HepG2 (cell line): ENCODE measurements at regions not wholly inside any gene's neighbourhood (a gene's known extent, or its start where the extent isn't known, plus 50 kb on each side); places are given as distances from the start of the nearest gene placed in this dataset.
A peak's percentile ranks its signal among the peaks of the same experiment; 100 is the strongest.

ENCODE experiments used
- ATAC-seq: fragments of 200-7000 bp; cut with Tn5 transposase; 3 replicates; pipeline ENCODE4 v1.9.1; 2020; ENCODE audit warnings: mild to moderate bottlenecking, moderate library complexity
- BruUV-seq: library from RNA; stranded (reverse); fragments of 400-500 nt; replicated peaks from 2 replicates; lab custom pipeline; 2021; lab: Mats Ljungman, UMichigan
- CTCF ChIA-PET: fragments of 300-600 bp; formaldehyde crosslinking; extraction: SDS; loops from one replicate; lab custom pipeline; 2021; ENCODE audit warnings: low total read pairs, inconsistent platforms, low intra/inter-chr PET ratio; lab: Yijun Ruan, JAX
- POLR2A ChIA-PET: fragments of 350-600 bp; sonication (Branson Sonifier 250); formaldehyde crosslinking; loops from one replicate; lab custom pipeline; 2020; ENCODE audit warnings: antibody characterized with exemption, inconsistent platforms; lab: Yijun Ruan, JAX
- DNase-seq: peaks from one replicate; pipeline ENCODE4 v3.0.0-alpha.2; 2015; ENCODE audit warnings: low spot score
- FAIRE-seq: peaks from 3 replicates; lab custom pipeline; 2011; peaks lifted over from hg19 to GRCh38; lab: Jason Lieb, UNC
- H2AFZ ChIP-seq: one replicate; pipeline ENCODE4 v1.6.1; 2011; ENCODE audit warnings: low read length, inconsistent platforms
- H3K27ac ChIP-seq: fragments of 300-600 bp; 3 replicates; pipeline ENCODE4 v1.8.0; 2011; ENCODE audit warnings: mixed run types, mild to moderate bottlenecking, mixed read lengths, low read length, inconsistent platforms; ENCODE audit not compliant: insufficient read depth; ENCODE audit errors: extremely low read length
- H3K27me3 ChIP-seq, 2 experiments: fragments of 200-600 bp in 1 of 2; 2 replicates in 1 of 2; 3 replicates in 1 of 2; pipeline versions ENCODE4 v1.6.0 to v1.8.0; 2011; ENCODE audit warnings: low read length in 2 of 2, mild to moderate bottlenecking in 2 of 2, moderate library complexity in 2 of 2, inconsistent platforms in 1 of 2; ENCODE audit not compliant: insufficient read depth in 2 of 2, control insufficient read depth in 1 of 2
- H3K36me3 ChIP-seq, 2 experiments: fragments of 200-600 bp in 1 of 2; replicated peaks in 1 of 2; 2 replicates in 1 of 2; 3 replicates in 1 of 2; pipeline versions ENCODE4 v1.5.1 to v1.8.0; 2011; ENCODE audit warnings: low read length in 2 of 2, inconsistent platforms in 1 of 2; ENCODE audit not compliant: insufficient read depth in 2 of 2, control insufficient read depth in 1 of 2
- H3K4me1 ChIP-seq: 2 replicates; pipeline ENCODE4 v1.5.1; 2012; ENCODE audit warnings: low read length, inconsistent platforms; ENCODE audit not compliant: insufficient read depth
- H3K4me2 ChIP-seq: 2 replicates; pipeline ENCODE4 v1.6.0; 2011; ENCODE audit warnings: low read depth, low read length, inconsistent platforms
- H3K4me3 ChIP-seq, 3 experiments: fragments of 200-600 bp in 1 of 3; sonication (generic), shearing (Covaris generic) in 1 of 3; replicated peaks in 1 of 3; 2 replicates each; pipeline ENCODE4 v1.5.1; 2011 to 2016; ENCODE audit warnings: low read length in 3 of 3, inconsistent platforms in 2 of 3, low read depth in 2 of 3, mild to moderate bottlenecking in 2 of 3, control low read depth in 1 of 3, mixed read lengths in 1 of 3; ENCODE audit not compliant: insufficient read depth in 1 of 3
- H3K79me2 ChIP-seq: one replicate; pipeline ENCODE4 v1.6.1; 2011; ENCODE audit warnings: low read length, inconsistent platforms; ENCODE audit not compliant: insufficient read depth
- H3K9ac ChIP-seq: 2 replicates; pipeline ENCODE4 v1.6.0; 2011; ENCODE audit warnings: mild to moderate bottlenecking, low read depth, low read length, inconsistent platforms; ENCODE audit not compliant: insufficient read depth
- H3K9me3 ChIP-seq: 2 replicates; pipeline ENCODE4 v1.5.1; 2012; ENCODE audit warnings: mild to moderate bottlenecking, low read length
- H4K20me1 ChIP-seq: 2 replicates; pipeline ENCODE4 v1.6.0; 2011; ENCODE audit warnings: inconsistent platforms, mild to moderate bottlenecking, low read length, moderate library complexity; ENCODE audit not compliant: insufficient read depth
- BRD4 ChIP-seq: sonication (generic); formaldehyde crosslinking; IDR thresholded peaks from 2 replicates; pipeline ENCODE4 v1.4.0; 2020; ENCODE audit warnings: missing genetic modification reagents
- CBX2 ChIP-seq, 2 experiments: fragments of 200-600 bp in 1 of 2; sonication (generic); formaldehyde crosslinking in 1 of 2; IDR thresholded peaks; 2 replicates each; pipeline versions ENCODE4 v1.7.0 to v1.8.1; 2018 to 2022; ENCODE audit warnings: low read depth in 2 of 2, low read length in 1 of 2, mild to moderate bottlenecking in 1 of 2, missing genetic modification reagents in 1 of 2
- SKI ChIP-seq: fragments of 450-650 bp; IDR thresholded peaks from one replicate; pipeline ENCODE4 v1.6.1; 2018; ENCODE audit warnings: mild to moderate bottlenecking; ENCODE audit not compliant: partially characterized antibody
- TFAP4 ChIP-seq: sonication (generic); IDR thresholded peaks from 2 replicates; pipeline ENCODE4 v1.6.1; 2016; ENCODE audit warnings: low read depth, borderline replicate concordance
- ZBTB20 ChIP-seq: sonication (generic); formaldehyde crosslinking; IDR thresholded peaks from 2 replicates; pipeline ENCODE4 v1.8.1; 2023; ENCODE audit warnings: missing genetic modification reagents, low read depth, mild to moderate bottlenecking, borderline replicate concordance
- ZNF17 ChIP-seq: sonication (generic); formaldehyde crosslinking; IDR thresholded peaks from 2 replicates; pipeline ENCODE4 v1.5.0; 2020; ENCODE audit warnings: mild to moderate bottlenecking, missing genetic modification reagents
- ZNF44 ChIP-seq: sonication (generic); formaldehyde crosslinking; IDR thresholded peaks from 2 replicates; pipeline ENCODE4 v1.5.1; 2020; ENCODE audit warnings: mild to moderate bottlenecking, missing genetic modification reagents
- ZNF512 ChIP-seq: sonication (generic); formaldehyde crosslinking; IDR thresholded peaks from 2 replicates; pipeline ENCODE4 v1.4.0; 2020; ENCODE audit warnings: mild to moderate bottlenecking, missing genetic modification reagents
- WGBS: methylation state at CpG from one replicate; pipeline ENCODE4 v1.1.6; 2017; ENCODE audit warnings: low lambda C conversion rate; 5-methylcytosine and 5-hydroxymethylcytosine counted together
- in situ Hi-C: cut with HindIII; loops from 2 replicates; pipeline ENCODE4 v1.10.0; 2017; ENCODE audit warnings: low pct_unique_long_range_greater_than_20kb; ENCODE audit not compliant: extremely low pct_ligation_motif_present
- intact Hi-C: fragments of 100-400 bp; cut with micrococcal nuclease; formaldehyde crosslinking; loops from one replicate; pipeline ENCODE4 v1.10.0; 2022; ENCODE audit not compliant: unreplicated experiment

- H3K79me2 ChIP-seq = no peaks in the 10 kb centered on the region
- no peak overlapping the region for H3K4me2 ChIP-seq
- BruUV-seq = no TSS peak
- peaks cover 21% of the 10 kb centered on the region for H3K4me1 ChIP-seq
- no peak overlapping the region for H3K27ac ChIP-seq
- in situ Hi-C loops (no loop called here), intact Hi-C loops (no loop called here)
- no peak for FAIRE-seq
- no peak overlapping the region for H3K4me3 ChIP-seq
- no peaks in the 10 kb centered on the region for H4K20me1 ChIP-seq
- peak; percentile 48 for ATAC-seq
- no peaks in the 10 kb centered on the region for H3K36me3 ChIP-seq
- ChIA-PET CTCF (no interaction called here), POLR2A (no interaction called here)
- no peaks in the 10 kb centered on the region for H3K9me3 ChIP-seq
- no peak overlapping the region for H3K9ac ChIP-seq
- no peak for DNase-seq
- H2AFZ ChIP-seq = no peak overlapping the region
- TF ChIP-seq BRD4 (no peak), ZNF512 (CRISPR knock-in tag) (no peak), TFAP4 (no peak), ZNF17 (CRISPR knock-in tag) (no peak), SKI (no peak), ZNF44 (CRISPR knock-in tag) (no peak), ZBTB20 (CRISPR knock-in tag) (no peak), CBX2 (IDR thresholded peaks at IDR 0.05; ENCODE audit: low read depth, low read length) (no peak), CBX2 (CRISPR knock-in tag; IDR thresholded peaks at IDR 0.05; ENCODE audit: low read depth) (no peak)
- 56% methylated on average over 1 of the region's 1 CpG for WGBS
- H3K27me3 ChIP-seq = no peaks in the 10 kb centered on the region
Observed at GRCh38 chr5:68074633-68075032, 140.9 kb upstream of the PIK3R1 start.
